Calu3 (cell line): ENCODE measurements at regions not wholly inside any gene's neighbourhood (a gene's known extent, or its start where the extent isn't known, plus 50 kb on each side); places are given as distances from the start of the nearest gene placed in this dataset.

Source experiments
- BruUV-seq: library from RNA; stranded (reverse); fragments of 400-500 nt; replicated peaks from 2 replicates; lab custom pipeline; 2021; lab: Mats Ljungman, UMichigan
- CTCF ChIA-PET: fragments of 300-600 bp; sonication (Branson Sonifier 250); formaldehyde crosslinking; loops from one replicate; lab custom pipeline; 2022; ENCODE audit warnings: antibody characterized with exemption; lab: Charles Lee
- DNase-seq: peaks from one replicate; pipeline ENCODE4 v3.0.0; 2022
- H3K27ac Mint-ChIP-seq: one replicate; pipeline ENCODE4 v1.8.0; 2022; ENCODE audit warnings: mixed read lengths; ENCODE audit not compliant: unreplicated experiment
- H3K27me3 Mint-ChIP-seq: one replicate; pipeline ENCODE4 v1.8.0; 2022; ENCODE audit warnings: mixed read lengths; ENCODE audit not compliant: unreplicated experiment
- H3K36me3 Mint-ChIP-seq: one replicate; pipeline ENCODE4 v1.8.0; 2022; ENCODE audit warnings: mild to moderate bottlenecking, moderate library complexity, mixed read lengths; ENCODE audit not compliant: insufficient read depth, unreplicated experiment
- H3K4me1 Mint-ChIP-seq: one replicate; pipeline ENCODE4 v1.8.0; 2022; ENCODE audit warnings: mild to moderate bottlenecking, low read depth, mixed read lengths; ENCODE audit not compliant: unreplicated experiment
- H3K4me3 Mint-ChIP-seq: one replicate; pipeline ENCODE4 v1.8.0; 2022; ENCODE audit warnings: mild to moderate bottlenecking, low read depth, moderate library complexity, mixed read lengths; ENCODE audit not compliant: unreplicated experiment
- H3K9me3 Mint-ChIP-seq: one replicate; pipeline ENCODE4 v1.8.0; 2022; ENCODE audit warnings: low read depth, mixed read lengths; ENCODE audit not compliant: unreplicated experiment
- CTCF ChIP-seq: fragments of 200-600 bp; IDR thresholded peaks from one replicate; pipeline ENCODE4 v1.8.0; 2022; ENCODE audit warnings: antibody characterized with exemption; ENCODE audit not compliant: unreplicated experiment
- intact Hi-C: fragments of 100-400 bp; cut with micrococcal nuclease; formaldehyde crosslinking; loops from one replicate; pipeline ENCODE4 v1.10.0; 2022; ENCODE audit not compliant: unreplicated experiment

- Mint-ChIP-seq H3K36me3 (no peaks in the 10 kb centered on the region), H3K9me3 (no peaks in the 10 kb centered on the region), H3K4me3 (no peak overlapping the region), H3K4me1 (no peaks in the 10 kb centered on the region), H3K27me3 (peaks cover 65% of the 10 kb centered on the region), H3K27ac (no peak overlapping the region)
- BruUV-seq: no TSS peak
- intact Hi-C loops: no loop called here
- no peak for TF ChIP-seq CTCF
- no peak for DNase-seq
- CTCF ChIA-PET: interaction anchor here (0.7 to 1.5 kb wide), 5 partner anchors 10 to 100 kb away, joined by 3 to 10 read pairs (median 3); no protein-coding TSS in a partner anchor
These were observed 208.6 kb upstream of the CIBAR2 start for GRCh38 chr16:85320677-85321385.

GRCh38 chr16:85321509-85322271 is 209.4 kb upstream of the CIBAR2 start:
- Mint-ChIP-seq H3K9me3 (no peaks in the 10 kb centered on the region), H3K27me3 (peaks cover 71% of the 10 kb centered on the region), H3K4me1 (no peaks in the 10 kb centered on the region), H3K27ac (no peak overlapping the region), H3K36me3 (no peaks in the 10 kb centered on the region), H3K4me3 (no peak overlapping the region)
- DNase-seq: no peak
- no TSS peak for BruUV-seq
- intact Hi-C loops: no loop called here
- CTCF ChIA-PET: interaction anchor here (0.7 to 1.5 kb wide), 4 partner anchors 9 to 99 kb away, joined by 3 to 10 read pairs (median 4); no protein-coding TSS in a partner anchor
- TF ChIP-seq CTCF: no peak

- H3K9me3 Mint-ChIP-seq: no peaks in the 10 kb centered on the region
- H3K27me3 Mint-ChIP-seq: peaks cover 73% of the 10 kb centered on the region
- DNase-seq: no peak
- CTCF ChIA-PET: no interaction called here
- intact Hi-C loops: no loop called here
- no peaks in the 10 kb centered on the region for H3K4me1 Mint-ChIP-seq
- TF ChIP-seq CTCF: no peak
- H3K36me3 Mint-ChIP-seq: no peaks in the 10 kb centered on the region
- no TSS peak for BruUV-seq
- no peak overlapping the region for H3K27ac Mint-ChIP-seq
- no peak overlapping the region for H3K4me3 Mint-ChIP-seq
These were observed 211.1 kb upstream of the CIBAR2 start for GRCh38 chr16:85323230-85323960.

- no peak for DNase-seq
- TF ChIP-seq CTCF: no peak
- Mint-ChIP-seq H3K27me3 (peaks cover 73% of the 10 kb centered on the region), H3K9me3 (no peaks in the 10 kb centered on the region), H3K4me3 (no peak overlapping the region), H3K4me1 (no peaks in the 10 kb centered on the region), H3K36me3 (no peaks in the 10 kb centered on the region), H3K27ac (no peak overlapping the region)
- CTCF ChIA-PET: no interaction called here
- intact Hi-C loops: no loop called here
- BruUV-seq: no TSS peak
These were observed 211.6 kb upstream of the CIBAR2 start for GRCh38 chr16:85323961-85324253.
